Endothelial cell of umbilical vein (primary cell): ENCODE measurements at regions not wholly inside any gene's neighbourhood (a gene's known extent, or its start where the extent isn't known, plus 50 kb on each side); places are given as distances from the start of the nearest gene placed in this dataset.

Source experiments
- BruUV-seq: library from RNA; stranded (reverse); fragments of 400-500 nt; replicated peaks from 2 replicates; lab custom pipeline; 2021; lab: Mats Ljungman, UMichigan
- CTCF ChIA-PET: fragments of 300-600, 350-600 bp; sonication (Branson Sonifier 250); formaldehyde crosslinking; loops from one replicate; lab custom pipeline; 2021; ENCODE audit warnings: antibody characterized with exemption, inconsistent platforms; lab: Charles Lee
- POLR2A ChIA-PET: fragments of 300-600, 350-600 bp; sonication (Branson Sonifier 250); formaldehyde crosslinking; loops from one replicate; lab custom pipeline; 2021; ENCODE audit warnings: antibody characterized with exemption, inconsistent platforms; lab: Charles Lee
- DNase-seq: peaks from one replicate; pipeline ENCODE4 v3.0.0-alpha.2; 2011; ENCODE audit warnings: low read depth, low spot score
- FAIRE-seq: peaks from 2 replicates; lab custom pipeline; 2011; peaks lifted over from hg19 to GRCh38; lab: Jason Lieb, UNC
- H2AFZ ChIP-seq: 2 replicates; pipeline ENCODE4 v1.6.0; 2012; ENCODE audit warnings: low read depth, low read length, control low read depth, inconsistent platforms
- H3K27ac ChIP-seq: 2 replicates; pipeline ENCODE4 v1.5.1; 2011; ENCODE audit warnings: low read depth, mild to moderate bottlenecking, control low read depth, low read length, moderate library complexity; ENCODE audit not compliant: insufficient read depth
- H3K27me3 ChIP-seq, 2 experiments: 2 replicates each; pipeline versions ENCODE4 v1.6.0 to v1.6.1; 2011; ENCODE audit warnings: low read length in 2 of 2, mixed read lengths in 1 of 2; ENCODE audit not compliant: control insufficient read depth in 2 of 2, insufficient read depth in 2 of 2
- H3K36me3 ChIP-seq, 2 experiments: 2 replicates in 1 of 2; 3 replicates in 1 of 2; pipeline ENCODE4 v1.5.1; 2011; ENCODE audit warnings: low read length in 2 of 2, mild to moderate bottlenecking in 1 of 2, moderate library complexity in 1 of 2; ENCODE audit not compliant: control insufficient read depth in 2 of 2, insufficient read depth in 2 of 2; ENCODE audit errors: extremely low read depth in 1 of 2
- H3K4me1 ChIP-seq: 3 replicates; pipeline ENCODE4 v1.5.1; 2011; ENCODE audit warnings: mild to moderate bottlenecking, low read length; ENCODE audit not compliant: control insufficient read depth, insufficient read depth; ENCODE audit errors: extremely low read depth
- H3K4me2 ChIP-seq: 2 replicates; pipeline ENCODE4 v1.6.1; 2011; ENCODE audit warnings: low read length, control low read depth, mixed read lengths; ENCODE audit not compliant: insufficient read depth
- H3K4me3 ChIP-seq, 3 experiments: fragments of 200-600 bp in 1 of 3; sonication (generic), shearing (Covaris generic) in 1 of 3; replicated peaks in 1 of 3; 2 replicates each; pipeline ENCODE4 v1.5.1; 2011 to 2016; ENCODE audit warnings: control low read depth in 3 of 3, low read length in 3 of 3, mild to moderate bottlenecking in 2 of 3, inconsistent platforms in 1 of 3, low read depth in 1 of 3, moderate library complexity in 1 of 3; ENCODE audit not compliant: insufficient read depth in 1 of 3
- H3K79me2 ChIP-seq: 2 replicates; pipeline ENCODE4 v1.6.0; 2012; ENCODE audit warnings: low read length, inconsistent platforms; ENCODE audit not compliant: control insufficient read depth, insufficient read depth
- H3K9ac ChIP-seq: replicated peaks from 2 replicates; pipeline ENCODE3; 2011; ENCODE audit warnings: low read length, control low read depth; ENCODE audit not compliant: insufficient read depth; ENCODE audit errors: extremely low read depth
- H3K9me1 ChIP-seq: replicated peaks from 3 replicates; pipeline ENCODE4 v1.6.0; 2011; ENCODE audit warnings: mild to moderate bottlenecking, low read length; ENCODE audit not compliant: control insufficient read depth, insufficient read depth; ENCODE audit errors: extremely low read depth
- H3K9me3 ChIP-seq: replicated peaks from 2 replicates; pipeline ENCODE4 v1.5.1; 2012; ENCODE audit warnings: low read length, inconsistent platforms; ENCODE audit not compliant: control insufficient read depth, insufficient read depth
- H4K20me1 ChIP-seq: replicated peaks from 2 replicates; pipeline ENCODE3; 2011; ENCODE audit warnings: mild to moderate bottlenecking, low read length; ENCODE audit not compliant: control insufficient read depth, insufficient read depth; ENCODE audit errors: extremely low read depth
- GATA2 ChIP-seq: IDR thresholded peaks from 2 replicates; pipeline ENCODE4 v1.7.0; 2011; ENCODE audit warnings: low read depth, mild to moderate bottlenecking, moderate library complexity, mixed read lengths, low read length; ENCODE audit not compliant: insufficient read length, insufficient read depth
- JUN ChIP-seq: IDR thresholded peaks from 2 replicates; pipeline ENCODE4 v1.6.1; 2011; ENCODE audit warnings: borderline replicate concordance, low read depth; ENCODE audit not compliant: insufficient read length, insufficient read depth
- POLR2A ChIP-seq: IDR thresholded peaks from 2 replicates; pipeline ENCODE4 v1.6.1; 2012; ENCODE audit warnings: low read depth, mild to moderate bottlenecking, control low read depth, low read length
- POLR2AphosphoS5 ChIP-seq: IDR thresholded peaks from 2 replicates; pipeline ENCODE4 v1.6.1; 2012; ENCODE audit warnings: low read depth, mild to moderate bottlenecking, control low read depth, low read length, moderate library complexity; ENCODE audit not compliant: insufficient read depth
- dilution Hi-C: fragments of 300-500 bp; cut with MboI; formaldehyde crosslinking; loops from one replicate; pipeline ENCODE4 v1.15.0; 2019; ENCODE audit warnings: low sequenced_read_pairs; ENCODE audit not compliant: extremely low pct_ligation_motif_present
- intact Hi-C: fragments of 100-400 bp; cut with micrococcal nuclease; formaldehyde crosslinking; loops from one replicate; pipeline ENCODE4 v1.10.0; 2022
- TF ChIP-seq, protein P1 (sequence below): IDR thresholded peaks from 2 replicates; pipeline ENCODE4 v1.6.1; 2011; ENCODE audit not compliant: insufficient read depth, insufficient read length
- TF ChIP-seq, protein P2 (sequence below), 2 donors: IDR thresholded peaks; 1 replicate in 1 of 2; 2 replicates in 1 of 2; pipeline ENCODE4 v1.5.1; 2011; ENCODE audit warnings: low read length in 2 of 2, mild to moderate bottlenecking in 2 of 2, moderate library complexity in 2 of 2, control low read depth in 1 of 2, inconsistent platforms in 1 of 2, low read depth in 1 of 2; ENCODE audit not compliant: insufficient read depth in 1 of 2; ENCODE audit errors: extremely low read depth in 1 of 2

DNA sequence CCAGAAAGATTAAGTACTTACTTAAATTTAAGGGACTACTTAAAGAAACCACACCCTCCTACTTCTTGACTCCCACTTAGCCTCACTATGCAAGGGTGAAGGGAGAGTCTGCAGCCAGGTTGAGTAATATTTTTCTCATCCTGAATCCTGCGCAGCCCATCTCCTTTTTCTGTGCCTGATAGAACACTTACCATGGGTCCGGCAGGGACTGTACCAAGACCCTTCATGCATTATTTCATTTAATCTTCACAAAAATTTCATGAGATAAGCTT, 562.6 kb upstream of the CFAP20DC start:
- Histone ChIP-seq H3K27me3 (no peaks in the 10 kb centered on the region), H3K4me1 (no peaks in the 10 kb centered on the region), H3K9ac (no peak overlapping the region), H3K36me3 (no peaks in the 10 kb centered on the region), H2AFZ (no peak overlapping the region), H3K79me2 (no peaks in the 10 kb centered on the region), H4K20me1 (no peaks in the 10 kb centered on the region), H3K27ac (no peak overlapping the region), H3K4me2 (no peak overlapping the region), H3K4me3 (no peak overlapping the region), H3K9me3 (no peaks in the 10 kb centered on the region), H3K9me1 (no peaks in the 10 kb centered on the region)
- BruUV-seq = no TSS peak
- FAIRE-seq (no peak), DNase-seq (no peak)
- intact Hi-C loops (no loop called here), dilution Hi-C loops (no loop called here)
- no peak for TF ChIP-seq GATA2
- TF ChIP-seq, protein P1, sequence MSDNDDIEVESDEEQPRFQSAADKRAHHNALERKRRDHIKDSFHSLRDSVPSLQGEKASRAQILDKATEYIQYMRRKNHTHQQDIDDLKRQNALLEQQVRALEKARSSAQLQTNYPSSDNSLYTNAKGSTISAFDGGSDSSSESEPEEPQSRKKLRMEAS = no peak
- TF ChIP-seq POLR2AphosphoS5 = no peak
- no peak for TF ChIP-seq JUN
- TF ChIP-seq, protein P2, sequence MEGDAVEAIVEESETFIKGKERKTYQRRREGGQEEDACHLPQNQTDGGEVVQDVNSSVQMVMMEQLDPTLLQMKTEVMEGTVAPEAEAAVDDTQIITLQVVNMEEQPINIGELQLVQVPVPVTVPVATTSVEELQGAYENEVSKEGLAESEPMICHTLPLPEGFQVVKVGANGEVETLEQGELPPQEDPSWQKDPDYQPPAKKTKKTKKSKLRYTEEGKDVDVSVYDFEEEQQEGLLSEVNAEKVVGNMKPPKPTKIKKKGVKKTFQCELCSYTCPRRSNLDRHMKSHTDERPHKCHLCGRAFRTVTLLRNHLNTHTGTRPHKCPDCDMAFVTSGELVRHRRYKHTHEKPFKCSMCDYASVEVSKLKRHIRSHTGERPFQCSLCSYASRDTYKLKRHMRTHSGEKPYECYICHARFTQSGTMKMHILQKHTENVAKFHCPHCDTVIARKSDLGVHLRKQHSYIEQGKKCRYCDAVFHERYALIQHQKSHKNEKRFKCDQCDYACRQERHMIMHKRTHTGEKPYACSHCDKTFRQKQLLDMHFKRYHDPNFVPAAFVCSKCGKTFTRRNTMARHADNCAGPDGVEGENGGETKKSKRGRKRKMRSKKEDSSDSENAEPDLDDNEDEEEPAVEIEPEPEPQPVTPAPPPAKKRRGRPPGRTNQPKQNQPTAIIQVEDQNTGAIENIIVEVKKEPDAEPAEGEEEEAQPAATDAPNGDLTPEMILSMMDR (IDR thresholded peaks at IDR 0.05; ENCODE audit: extremely low read depth in 1 of 2, insufficient read depth in 1 of 2, low read depth in 1 of 2, low read length in 2 of 2) = no peak
- no peak for TF ChIP-seq POLR2A
- POLR2A ChIA-PET = no interaction called here
- CTCF ChIA-PET = no interaction called here
